Stimulated activated CD8-positive, alpha-beta memory T cell treated with anti-CD3 and anti-CD28 coated beads, Interleukin-15, amount 100 ng/mL, for 1 hour (primary cell): ENCODE measurements at regions not wholly inside any gene's neighbourhood (a gene's known extent, or its start where the extent isn't known, plus 50 kb on each side); places are given as distances from the start of the nearest gene placed in this dataset.

Experiments
- DNase-seq: peaks from one replicate; pipeline ENCODE4 v3.0.0-alpha.2; 2020; ENCODE audit warnings: low read depth

- DNase-seq = no peak
These were observed 578.4 kb downstream of the CDK5RAP2 start for GRCh38 chr9:120001536-120001935.

GRCh38 chr9:119998614-119999013 lies 581.4 kb downstream of the CDK5RAP2 start:
- DNase-seq = no peak

DNA sequence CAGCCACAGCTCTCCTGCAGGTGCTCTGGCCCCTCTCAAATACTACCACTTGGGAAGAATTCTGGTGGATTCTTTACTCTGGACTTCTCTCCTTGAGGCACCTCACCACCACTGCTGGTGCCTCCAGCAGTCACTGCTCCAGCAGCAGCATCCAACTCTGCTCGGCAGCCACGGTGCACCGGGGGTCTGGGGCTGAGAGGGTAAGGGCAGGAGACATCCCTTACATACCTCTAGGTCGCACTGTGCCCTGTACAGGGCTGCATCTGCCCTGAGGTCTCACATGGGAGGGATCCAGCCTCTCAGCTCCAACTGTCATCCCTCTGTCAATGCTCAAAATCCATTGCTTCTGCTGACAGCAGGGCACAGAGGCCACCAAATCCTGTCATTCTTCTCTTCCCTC lies 588.2 kb downstream of the CDK5RAP2 start:
- no peak for DNase-seq

- DNase-seq = no peak
These were observed 593.3 kb downstream of the CDK5RAP2 start for GRCh38 chr9:119986713-119987112.

- no peak for DNase-seq
These were observed 593.8 kb downstream of the CDK5RAP2 start for GRCh38 chr9:119986205-119986604.

GRCh38 chr9:119974026-119974425 lies 604.8 kb upstream of the BRINP1 start:
- no peak for DNase-seq

GRCh38 chr9:119968836-119969707 lies 599.8 kb upstream of the BRINP1 start:
- peak; percentile 7 for DNase-seq

- no peak for DNase-seq
These were observed 598.8 kb upstream of the BRINP1 start for GRCh38 chr9:119967867-119968535.

DNA sequence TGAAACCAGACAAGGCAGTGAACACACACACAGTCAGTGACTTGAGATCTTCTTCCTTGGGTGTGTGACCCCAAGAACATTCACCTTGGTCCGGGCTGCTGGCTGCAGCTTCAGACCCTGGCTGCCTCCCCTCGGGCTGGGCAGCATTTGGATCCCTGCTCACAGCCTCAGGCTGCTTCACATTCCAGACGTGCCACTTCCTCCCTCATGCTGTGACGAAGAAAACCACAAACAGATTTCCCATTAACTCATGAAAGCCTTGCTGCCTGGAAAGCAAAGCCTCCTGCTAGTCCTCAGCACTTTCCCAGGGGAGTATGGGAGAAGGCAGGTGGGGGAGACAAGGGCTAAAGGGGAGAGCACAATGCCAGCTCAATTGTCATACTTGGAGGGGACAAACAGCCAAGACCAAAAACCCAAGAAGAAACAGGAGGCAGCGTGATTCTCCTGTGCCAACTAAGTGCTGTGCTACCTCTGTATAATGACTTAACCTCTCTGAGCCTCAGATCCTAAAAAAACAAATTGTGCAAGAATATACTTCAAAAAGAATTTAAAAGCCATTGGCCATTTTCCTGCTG lies 594.6 kb upstream of the BRINP1 start:
- no peak for DNase-seq

- no peak for DNase-seq
These were observed 594.1 kb upstream of the BRINP1 start for GRCh38 chr9:119963258-119963797.

DNA sequence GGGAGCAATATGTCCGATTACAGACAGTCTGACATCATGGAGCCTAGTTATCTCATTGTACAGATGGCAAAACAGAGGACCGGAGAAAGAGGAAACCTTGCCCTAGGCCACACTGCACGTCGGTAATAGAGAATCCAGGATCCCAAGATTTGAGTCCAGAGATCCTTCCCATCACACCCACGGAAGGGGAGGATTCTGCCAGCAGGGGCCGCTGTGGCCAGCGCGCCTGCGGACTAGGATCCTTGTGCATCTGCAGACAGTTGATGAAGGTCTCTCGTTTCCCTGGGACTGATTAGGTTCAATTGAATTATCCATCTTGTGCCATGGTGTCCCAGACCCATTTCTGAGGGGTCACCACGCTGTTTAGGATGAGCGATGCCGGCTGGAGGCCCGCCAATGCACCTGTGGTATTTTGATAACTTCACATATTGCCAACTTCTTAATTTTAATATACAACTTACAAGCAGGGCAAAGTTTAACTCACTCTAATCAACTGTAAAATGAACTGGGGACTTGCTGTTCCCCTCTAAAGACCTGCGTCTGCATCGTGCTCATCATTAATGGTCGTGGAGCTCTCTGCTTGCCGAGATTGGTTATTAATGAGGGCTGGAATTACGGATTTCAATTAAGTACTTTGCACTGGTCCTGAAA lies 592.7 kb upstream of the BRINP1 start:
- no peak for DNase-seq

DNA sequence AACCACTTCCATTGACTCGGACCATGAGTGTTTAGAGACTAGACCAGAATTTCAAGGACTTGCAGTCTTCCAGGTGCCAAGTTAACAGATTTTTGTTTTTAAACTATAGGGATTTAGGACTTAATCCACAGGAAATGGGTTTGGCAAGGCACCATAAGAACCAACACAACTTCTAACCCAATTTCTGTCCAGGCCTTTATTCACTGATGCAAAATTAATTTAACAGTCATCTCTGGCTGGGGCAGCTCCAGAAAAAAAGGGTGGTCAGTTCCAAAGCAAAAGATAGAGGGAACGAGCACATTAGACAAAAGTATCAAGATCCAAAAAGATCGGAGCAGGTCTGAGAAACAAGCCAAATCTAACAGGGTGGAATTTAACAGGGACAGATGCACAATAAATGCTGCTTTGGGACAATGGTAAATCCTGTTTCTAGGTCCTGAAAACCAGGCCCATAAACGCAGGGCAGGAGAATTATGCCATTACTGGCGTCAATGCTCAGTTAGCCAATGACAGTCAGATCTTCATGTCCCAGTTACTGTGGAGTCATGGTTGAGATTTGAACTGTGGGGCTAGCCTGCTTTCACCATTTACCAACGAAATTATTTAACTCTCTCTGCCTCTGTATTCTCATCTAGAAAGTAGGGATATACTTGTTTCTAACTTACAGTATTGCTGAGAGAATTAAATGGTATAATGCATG lies 590.8 kb upstream of the BRINP1 start:
- DNase-seq = no peak

- no peak for DNase-seq
These were observed 586.9 kb upstream of the BRINP1 start for GRCh38 chr9:119956111-119956510.

DNA sequence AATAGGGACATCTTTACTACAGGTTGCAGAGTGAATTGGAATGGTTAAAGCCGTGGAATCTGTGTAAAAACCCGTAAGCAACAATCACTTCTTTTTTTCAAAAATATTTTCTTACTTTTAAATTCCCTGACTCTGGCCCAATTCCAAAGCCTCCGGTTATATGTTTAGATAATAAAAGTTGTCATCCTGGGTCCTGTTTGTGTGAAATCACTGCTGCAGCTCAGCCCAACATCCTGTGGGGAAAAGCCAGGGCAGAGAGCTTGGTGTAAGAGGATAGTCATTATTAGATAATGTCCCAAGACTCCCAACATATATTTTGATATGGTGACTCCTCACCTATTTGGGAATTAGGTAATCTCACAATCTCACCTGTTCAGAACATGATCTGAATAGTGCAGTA lies 586.0 kb upstream of the BRINP1 start:
- DNase-seq = no peak

GRCh38 chr9:119951591-119951990 lies 582.4 kb upstream of the BRINP1 start:
- no peak for DNase-seq

- no peak for DNase-seq
These were observed 581.9 kb upstream of the BRINP1 start for GRCh38 chr9:119951090-119951489.

DNA sequence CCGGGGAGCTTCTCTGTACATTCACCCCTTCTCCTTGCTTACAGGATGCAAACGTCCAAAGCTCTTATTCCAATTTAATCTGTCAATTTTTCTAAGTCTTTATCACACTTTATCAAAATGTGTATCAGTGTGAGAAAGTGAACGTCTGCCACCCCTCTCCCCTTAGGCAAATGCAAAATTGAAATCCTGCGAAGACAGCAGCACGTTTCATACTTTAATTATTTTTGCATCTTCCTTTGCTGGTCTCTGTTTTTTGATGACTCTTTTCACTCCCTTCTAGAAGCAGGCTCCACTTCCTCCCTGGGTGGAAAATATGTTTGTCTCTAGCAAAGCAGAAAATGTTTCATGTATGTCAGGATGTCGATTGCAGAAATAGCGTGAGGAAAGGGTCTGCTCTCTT lies 576.5 kb upstream of the BRINP1 start:
- no peak for DNase-seq

DNA sequence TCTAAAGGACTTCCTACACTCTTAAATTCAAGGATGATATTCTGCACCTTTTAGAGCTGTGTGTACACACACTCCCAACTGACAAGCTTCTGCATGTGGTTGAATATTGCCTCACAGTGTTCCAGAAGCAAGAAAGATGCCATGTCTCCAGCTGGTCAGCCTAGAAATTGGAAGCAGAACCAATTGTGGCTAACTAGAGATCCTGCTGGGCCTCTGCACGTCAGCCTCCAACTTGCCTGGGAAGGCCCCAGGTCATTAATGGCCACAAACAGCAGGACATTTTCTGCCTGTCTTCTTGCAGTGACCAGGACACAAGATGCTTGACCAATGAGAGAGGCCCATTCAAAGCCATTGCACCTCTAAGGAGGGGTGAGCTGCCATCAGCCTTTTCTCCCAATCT lies 571.9 kb upstream of the BRINP1 start:
- no peak for DNase-seq

DNA sequence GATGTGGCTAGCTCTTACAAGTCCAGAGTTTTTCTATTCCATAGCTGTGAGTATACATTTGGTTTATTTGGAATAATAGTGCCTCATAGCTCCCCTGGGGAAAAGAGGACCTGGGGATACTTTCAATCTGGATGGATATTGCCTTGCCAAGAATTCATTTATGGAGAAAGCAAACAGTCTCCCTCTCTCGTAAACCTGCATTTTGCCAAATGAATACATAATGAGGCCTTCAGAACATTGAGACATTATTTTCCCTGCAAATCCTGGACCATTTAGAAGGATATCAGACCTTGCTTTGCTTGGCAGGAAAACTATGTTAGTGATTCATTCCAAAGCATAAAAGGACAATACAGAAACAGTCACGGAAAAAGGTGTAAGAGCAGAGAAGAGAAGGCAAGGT lies 569.6 kb upstream of the BRINP1 start:
- no peak for DNase-seq

- no peak for DNase-seq
These were observed 565.3 kb upstream of the BRINP1 start for GRCh38 chr9:119934497-119934896.

- DNase-seq = no peak
These were observed 564.0 kb upstream of the BRINP1 start for GRCh38 chr9:119933191-119933590.

DNA sequence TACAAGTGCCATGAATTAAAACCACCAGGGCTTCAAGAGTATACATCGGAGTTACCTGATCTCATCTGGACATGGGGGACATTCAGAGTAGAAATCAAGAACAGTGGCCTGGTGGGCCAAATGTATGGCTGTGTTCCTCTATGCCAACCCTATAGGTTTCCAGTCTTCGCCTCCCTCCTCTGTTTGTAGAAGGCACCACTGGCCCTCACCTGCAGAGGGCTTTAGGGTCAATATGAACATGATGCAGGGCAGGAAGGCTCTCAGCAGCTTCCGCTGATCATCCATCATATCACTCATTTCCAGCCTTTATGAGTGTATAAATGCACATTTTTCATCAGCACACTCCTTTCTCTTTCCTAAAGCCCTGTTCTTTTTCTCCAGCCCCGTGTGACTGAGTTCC lies 555.5 kb upstream of the BRINP1 start:
- no peak for DNase-seq
